ENCODE measurements at regions not wholly inside any gene's neighbourhood (a gene's known extent, or its start where the extent isn't known, plus 50 kb on each side); places are given as distances from the start of the nearest gene placed in this dataset.

- TF ChIP-seq CTCF (IDR thresholded peaks at IDR 0.05; ENCODE audit: low read depth, low read length, missing input control) (no peak), SP1 (IDR thresholded peaks at IDR 0.05) (no peak), EGR1 (IDR thresholded peaks at IDR 0.05; ENCODE audit: low read depth in 2 of 2) (no peak), YY1 (IDR thresholded peaks at IDR 0.05) (no peak), TAF1 (conservative IDR thresholded peaks at IDR 0.05) (no peak), RAD21 (IDR thresholded peaks at IDR 0.05) (no peak), MAX (IDR thresholded peaks at IDR 0.05) (no peak), REST (IDR thresholded peaks at IDR 0.05) (no peak), FOXA1 (IDR thresholded peaks at IDR 0.05) (no peak), ATF3 (IDR thresholded peaks at IDR 0.05) (no peak)
Measured at GRCh38 chr9:21677834-21678233, 124.6 kb upstream of the MTAP start.

Measured in liver (tissue), 3 donors.